Uterus (tissue), 3 donors: ENCODE measurements at regions not wholly inside any gene's neighbourhood (a gene's known extent, or its start where the extent isn't known, plus 50 kb on each side); places are given as distances from the start of the nearest gene placed in this dataset.

Experiments used
- DNase-seq, 2 donors: peaks; one replicate each; pipeline ENCODE4 v3.0.0-alpha.2; 2019 to 2020
- H3K27ac ChIP-seq, 2 donors: fragments of 200-600 bp; sonication (generic); 1 replicate in 1 of 2; 2 replicates in 1 of 2; pipeline ENCODE4 v1.5.1; 2016 to 2018
- H3K27me3 ChIP-seq, 2 donors: fragments of 200-600 bp; sonication (generic); one replicate each; pipeline ENCODE4 v1.5.1; 2018 to 2019; ENCODE audit warnings: control low read depth in 1 of 2
- H3K36me3 ChIP-seq, 2 donors: fragments of 200-600 bp; sonication (generic); one replicate each; pipeline ENCODE4 v1.5.1; 2019; ENCODE audit warnings: control low read depth in 1 of 2
- H3K4me1 ChIP-seq, 2 donors: fragments of 200-600 bp; sonication (generic); one replicate each; pipeline ENCODE4 v1.5.1; 2018 to 2019; ENCODE audit warnings: control low read depth in 1 of 2
- H3K4me3 ChIP-seq, 2 donors: fragments of 200-600 bp; sonication (generic); 1 replicate in 1 of 2; 2 replicates in 1 of 2; pipeline ENCODE4 v1.5.1; 2018 to 2019; ENCODE audit warnings: mild to moderate bottlenecking in 1 of 2
- H3K9me3 ChIP-seq, 2 donors: fragments of 200-600 bp; sonication (generic); one replicate each; pipeline ENCODE4 v1.5.1; 2019; ENCODE audit warnings: control low read depth in 1 of 2
- POLR2A ChIP-seq, 2 donors: fragments of 450-650 bp; IDR thresholded peaks; one replicate each; pipeline ENCODE4 v1.6.1; 2016; ENCODE audit warnings: antibody characterized with exemption in 2 of 2, mild to moderate bottlenecking in 1 of 2, moderate library complexity in 1 of 2
- intact Hi-C: fragments of 100-400 bp; cut with DNase I; formaldehyde crosslinking; loops from one replicate; pipeline ENCODE4 v1.15.1; 2023; ENCODE audit warnings: low total_unique reads
- TF ChIP-seq, protein P1 (sequence below), 4 experiments: fragments of 200-600 bp in 2 of 4; fragments of 450-650 bp in 2 of 4; sonication (generic) in 2 of 4; IDR thresholded peaks; one replicate each; pipeline ENCODE4 v1.5.1; 2016 to 2019; ENCODE audit warnings: antibody characterized with exemption in 4 of 4, mild to moderate bottlenecking in 2 of 4, moderate library complexity in 1 of 4
- donor health status: DM: yes; HTN: yes; CAD: no.

- Histone ChIP-seq H3K27ac (no peak overlapping the region), H3K36me3 (no peaks in the 10 kb centered on the region), H3K9me3 (no peaks in the 10 kb centered on the region), H3K27me3 (no peaks in the 10 kb centered on the region), H3K4me1 (no peaks in the 10 kb centered on the region), H3K4me3 (no peak overlapping the region)
- no peak for DNase-seq
- TF ChIP-seq, protein P1, sequence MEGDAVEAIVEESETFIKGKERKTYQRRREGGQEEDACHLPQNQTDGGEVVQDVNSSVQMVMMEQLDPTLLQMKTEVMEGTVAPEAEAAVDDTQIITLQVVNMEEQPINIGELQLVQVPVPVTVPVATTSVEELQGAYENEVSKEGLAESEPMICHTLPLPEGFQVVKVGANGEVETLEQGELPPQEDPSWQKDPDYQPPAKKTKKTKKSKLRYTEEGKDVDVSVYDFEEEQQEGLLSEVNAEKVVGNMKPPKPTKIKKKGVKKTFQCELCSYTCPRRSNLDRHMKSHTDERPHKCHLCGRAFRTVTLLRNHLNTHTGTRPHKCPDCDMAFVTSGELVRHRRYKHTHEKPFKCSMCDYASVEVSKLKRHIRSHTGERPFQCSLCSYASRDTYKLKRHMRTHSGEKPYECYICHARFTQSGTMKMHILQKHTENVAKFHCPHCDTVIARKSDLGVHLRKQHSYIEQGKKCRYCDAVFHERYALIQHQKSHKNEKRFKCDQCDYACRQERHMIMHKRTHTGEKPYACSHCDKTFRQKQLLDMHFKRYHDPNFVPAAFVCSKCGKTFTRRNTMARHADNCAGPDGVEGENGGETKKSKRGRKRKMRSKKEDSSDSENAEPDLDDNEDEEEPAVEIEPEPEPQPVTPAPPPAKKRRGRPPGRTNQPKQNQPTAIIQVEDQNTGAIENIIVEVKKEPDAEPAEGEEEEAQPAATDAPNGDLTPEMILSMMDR (IDR thresholded peaks at IDR 0.05): no peak
- intact Hi-C loops: no loop called here
These were observed 191.7 kb downstream of the DRD1 start for GRCh38 chr5:175252234-175252805.

DNA sequence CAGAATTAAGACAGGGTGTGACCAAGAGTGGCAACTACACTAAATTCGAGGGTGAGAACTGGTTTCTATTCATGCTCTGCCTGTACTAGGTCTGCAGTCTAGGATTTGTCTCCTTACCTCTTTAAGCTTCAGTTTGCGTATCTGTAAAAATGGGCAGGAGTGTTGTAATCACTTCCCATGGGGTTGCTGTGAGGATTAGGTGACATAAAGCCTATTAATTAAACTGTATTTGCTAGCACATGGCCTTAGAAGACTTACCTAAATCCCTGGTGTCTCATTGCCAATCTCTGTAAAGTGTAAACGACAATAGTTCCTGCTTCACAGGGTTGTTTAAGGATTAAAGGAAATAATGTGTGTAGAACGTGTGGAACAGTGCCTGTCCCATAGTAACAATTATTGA lies 193.6 kb downstream of the DRD1 start:
- H3K9me3 ChIP-seq: no peaks in the 10 kb centered on the region
- TF ChIP-seq, protein P1 (IDR thresholded peaks at IDR 0.05): no peak
- TF ChIP-seq POLR2A (IDR thresholded peaks at IDR 0.05): no peak
- no peaks in the 10 kb centered on the region for H3K27me3 ChIP-seq
- DNase-seq: no peak
- H3K36me3 ChIP-seq: no peaks in the 10 kb centered on the region
- intact Hi-C loops: no loop called here
- H3K27ac ChIP-seq: no peak overlapping the region
- H3K4me3 ChIP-seq: no peak overlapping the region
- H3K4me1 ChIP-seq: no peaks in the 10 kb centered on the region

DNA sequence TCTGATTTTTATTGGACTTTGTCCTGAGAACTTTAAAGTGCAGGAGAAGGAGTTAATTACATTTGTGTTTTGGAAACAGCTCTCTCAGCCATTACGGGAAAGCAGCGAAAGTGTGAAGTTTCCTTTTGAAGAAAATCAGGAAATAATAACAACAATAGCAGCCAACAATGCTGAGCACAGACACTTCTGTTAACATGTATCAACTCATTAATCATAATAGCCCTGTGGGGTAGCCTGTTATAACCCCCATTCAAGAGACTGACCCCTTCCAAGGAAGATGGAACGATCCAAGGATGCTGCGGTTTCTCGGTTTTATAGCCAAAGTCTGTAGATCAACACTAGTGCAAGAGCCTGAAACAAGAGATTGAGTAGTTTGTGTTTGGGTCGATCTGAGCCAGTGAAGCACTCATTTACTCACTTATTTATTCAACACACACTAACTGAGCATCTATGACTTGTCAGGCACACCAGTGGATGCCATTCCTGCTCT lies 195.5 kb downstream of the DRD1 start:
- TF ChIP-seq POLR2A (IDR thresholded peaks at IDR 0.05): no peak
- TF ChIP-seq, protein P1 (IDR thresholded peaks at IDR 0.05): no peak
- Histone ChIP-seq H3K9me3 (no peaks in the 10 kb centered on the region), H3K27me3 (no peaks in the 10 kb centered on the region), H3K36me3 (no peaks in the 10 kb centered on the region), H3K4me3 (no peak overlapping the region), H3K27ac (no peak overlapping the region), H3K4me1 (no peaks in the 10 kb centered on the region)
- DNase-seq: no peak
- intact Hi-C loops: no loop called here

DNA sequence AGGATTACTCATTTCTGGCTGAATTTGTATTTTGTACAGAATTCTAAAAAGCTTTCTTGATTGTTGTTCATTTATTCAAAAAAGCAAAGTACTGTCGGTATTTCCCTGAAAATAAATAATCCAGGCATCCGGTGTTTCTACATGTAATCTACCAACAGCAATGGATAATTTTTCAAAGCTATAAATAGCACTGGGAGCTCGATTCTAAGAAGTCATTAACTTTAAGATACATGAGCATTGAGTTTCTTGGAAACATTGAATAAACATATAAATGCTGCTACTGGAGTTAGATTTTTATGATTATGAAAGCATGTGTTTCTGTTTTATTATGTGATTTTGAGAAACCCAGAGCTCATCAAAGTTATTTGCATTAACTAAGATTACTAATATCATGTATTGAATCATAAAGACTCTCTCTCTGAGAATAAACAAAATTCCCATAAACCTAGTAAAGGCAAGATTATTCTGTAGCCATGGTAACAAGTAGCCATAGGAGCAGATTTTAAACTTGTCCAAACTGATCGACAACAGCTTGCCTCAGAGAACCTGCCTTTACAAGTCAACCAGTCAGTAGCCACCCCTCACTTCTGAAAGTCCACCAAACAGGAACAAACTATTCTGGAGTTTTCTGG lies 197.0 kb downstream of the DRD1 start:
- no peak for DNase-seq
- intact Hi-C loops: no loop called here

More for the DNA sequence above, 197.0 kb downstream of the DRD1 start:
- Histone ChIP-seq H3K9me3 (no peaks in the 10 kb centered on the region), H3K4me3 (no peak overlapping the region), H3K4me1 (no peaks in the 10 kb centered on the region), H3K27me3 (no peaks in the 10 kb centered on the region), H3K27ac (no peak overlapping the region), H3K36me3 (no peaks in the 10 kb centered on the region)
- no peak for TF ChIP-seq POLR2A (IDR thresholded peaks at IDR 0.05)
- TF ChIP-seq, protein P1 (IDR thresholded peaks at IDR 0.05): no peak
